ENCODE measurements at regions not wholly inside any gene's neighbourhood (a gene's known extent, or its start where the extent isn't known, plus 50 kb on each side); places are given as distances from the start of the nearest gene placed in this dataset.

DNA sequence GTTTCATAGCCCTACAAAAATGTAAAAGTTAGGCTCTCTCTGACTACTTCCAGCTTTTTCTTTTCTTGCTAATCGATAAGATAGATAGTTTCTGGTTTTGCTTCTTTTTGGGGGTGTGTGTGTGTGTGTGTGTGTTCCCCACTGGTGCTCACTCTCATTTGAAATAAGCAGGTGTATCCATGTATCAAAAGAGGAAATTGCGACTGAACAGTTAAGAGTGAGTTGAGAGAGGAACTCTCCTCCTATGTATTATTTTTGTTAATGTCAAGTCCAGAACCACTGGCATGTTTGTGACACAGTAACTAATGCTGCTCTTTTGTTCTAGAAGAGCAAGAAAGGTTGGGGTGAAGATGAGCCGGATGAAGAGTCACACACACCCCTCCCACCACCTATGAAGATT lies 96.7 kb upstream of the UMPS start:
- ChIA-PET CTCF (no interaction called here), POLR2A (no interaction called here)
- BruUV-seq (replicated peaks), result no TSS peak

DNA sequence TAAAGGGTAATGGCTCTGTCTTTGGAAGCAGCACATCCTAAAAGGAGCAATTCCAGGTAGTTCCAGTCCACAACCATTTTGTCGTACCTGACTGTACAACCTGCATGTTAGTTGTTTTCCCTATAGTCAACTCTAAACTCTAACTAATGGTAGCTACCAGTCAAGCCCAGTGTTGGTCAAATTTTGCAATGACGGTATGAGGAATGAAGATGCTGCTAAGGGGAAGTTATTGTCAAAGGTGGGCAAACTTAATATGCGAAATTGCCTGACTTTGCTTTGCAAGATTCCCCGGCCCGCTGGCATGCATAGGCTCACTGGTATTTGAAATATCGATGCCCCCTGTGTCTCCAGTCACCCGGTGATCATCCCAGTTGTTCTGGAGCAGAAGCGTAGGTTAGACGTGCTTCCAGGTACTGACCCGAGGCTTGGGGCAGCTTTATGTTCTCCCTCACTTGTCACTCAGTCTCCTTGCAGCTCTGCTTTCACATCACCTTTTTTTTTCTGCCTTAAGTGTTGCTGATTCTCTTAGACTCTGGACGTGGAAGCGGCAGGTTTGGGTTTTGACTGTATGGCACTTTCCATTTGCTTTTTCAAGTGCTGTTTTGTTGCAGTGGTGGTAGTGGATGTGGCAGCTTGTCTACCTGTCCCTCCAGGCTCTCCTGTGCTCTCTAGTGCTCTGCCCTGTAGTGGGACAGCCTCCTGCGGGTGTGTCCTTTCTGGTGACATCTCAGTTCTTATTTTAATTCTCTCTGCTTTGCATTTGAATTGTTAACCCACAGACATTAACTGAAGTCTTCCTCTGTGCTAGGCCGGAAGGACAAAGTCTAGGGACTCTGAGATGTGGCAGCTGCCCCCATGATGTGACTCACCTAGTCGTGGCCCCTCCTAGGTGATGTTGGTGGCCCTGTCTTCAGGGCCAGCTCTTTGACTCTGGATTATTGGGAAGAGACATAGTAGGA lies 95.8 kb upstream of the UMPS start:
- no peaks in the 10 kb centered on the region for H3K9me3 ChIP-seq (ENCODE audit: control insufficient read depth, insufficient read depth, low read depth, low read length)
- no peaks in the 10 kb centered on the region for H3K36me3 ChIP-seq (ENCODE audit: control insufficient read depth, insufficient read depth, low read length)
- H3K4me1 ChIP-seq (ENCODE audit: control insufficient read depth, insufficient read depth, low read length), result no peaks in the 10 kb centered on the region
- no TSS peak for BruUV-seq (replicated peaks)
- no peak overlapping the region for H3K4me3 ChIP-seq (ENCODE audit: low read depth in 2 of 2, low read length in 2 of 2)
- intact Hi-C loops (cut with micrococcal nuclease; ENCODE audit: unreplicated experiment), result no loop called here
- TF ChIP-seq POLR2AphosphoS5 (IDR thresholded peaks at IDR 0.05; ENCODE audit: low read depth, low read length), result no peak
- no peak for TF ChIP-seq TCF7L2 (IDR thresholded peaks at IDR 0.05; ENCODE audit: low read depth, low read length)
- no peak for TF ChIP-seq SIN3A (IDR thresholded peaks at IDR 0.05; ENCODE audit: borderline replicate concordance, insufficient read depth, low read depth, low read length)
- TF ChIP-seq, protein P1, sequence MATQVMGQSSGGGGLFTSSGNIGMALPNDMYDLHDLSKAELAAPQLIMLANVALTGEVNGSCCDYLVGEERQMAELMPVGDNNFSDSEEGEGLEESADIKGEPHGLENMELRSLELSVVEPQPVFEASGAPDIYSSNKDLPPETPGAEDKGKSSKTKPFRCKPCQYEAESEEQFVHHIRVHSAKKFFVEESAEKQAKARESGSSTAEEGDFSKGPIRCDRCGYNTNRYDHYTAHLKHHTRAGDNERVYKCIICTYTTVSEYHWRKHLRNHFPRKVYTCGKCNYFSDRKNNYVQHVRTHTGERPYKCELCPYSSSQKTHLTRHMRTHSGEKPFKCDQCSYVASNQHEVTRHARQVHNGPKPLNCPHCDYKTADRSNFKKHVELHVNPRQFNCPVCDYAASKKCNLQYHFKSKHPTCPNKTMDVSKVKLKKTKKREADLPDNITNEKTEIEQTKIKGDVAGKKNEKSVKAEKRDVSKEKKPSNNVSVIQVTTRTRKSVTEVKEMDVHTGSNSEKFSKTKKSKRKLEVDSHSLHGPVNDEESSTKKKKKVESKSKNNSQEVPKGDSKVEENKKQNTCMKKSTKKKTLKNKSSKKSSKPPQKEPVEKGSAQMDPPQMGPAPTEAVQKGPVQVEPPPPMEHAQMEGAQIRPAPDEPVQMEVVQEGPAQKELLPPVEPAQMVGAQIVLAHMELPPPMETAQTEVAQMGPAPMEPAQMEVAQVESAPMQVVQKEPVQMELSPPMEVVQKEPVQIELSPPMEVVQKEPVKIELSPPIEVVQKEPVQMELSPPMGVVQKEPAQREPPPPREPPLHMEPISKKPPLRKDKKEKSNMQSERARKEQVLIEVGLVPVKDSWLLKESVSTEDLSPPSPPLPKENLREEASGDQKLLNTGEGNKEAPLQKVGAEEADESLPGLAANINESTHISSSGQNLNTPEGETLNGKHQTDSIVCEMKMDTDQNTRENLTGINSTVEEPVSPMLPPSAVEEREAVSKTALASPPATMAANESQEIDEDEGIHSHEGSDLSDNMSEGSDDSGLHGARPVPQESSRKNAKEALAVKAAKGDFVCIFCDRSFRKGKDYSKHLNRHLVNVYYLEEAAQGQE (IDR thresholded peaks at IDR 0.05; ENCODE audit: insufficient read depth in 1 of 2, low read depth in 2 of 2, low read length in 1 of 2), result no peak
- TF ChIP-seq CTCF (IDR thresholded peaks at IDR 0.05), result no peak
- ChIA-PET POLR2A (no interaction called here), CTCF (no interaction called here)
- ATAC-seq (no peak), DNase-seq (ENCODE audit: low read depth, low spot score) (no peak)
- in situ Hi-C loops (cut with HindIII; ENCODE audit: low pct_unique_long_range_greater_than_20kb, low sequenced_read_pairs), result no loop called here
- H3K27ac ChIP-seq (ENCODE audit: low read length), result no peak overlapping the region
- peaks cover 37% of the 10 kb centered on the region for H3K27me3 ChIP-seq (ENCODE audit: control insufficient read depth, insufficient read depth, low read length)

More for the DNA sequence above, 96.7 kb upstream of the UMPS start:
- intact Hi-C loops (cut with micrococcal nuclease; ENCODE audit: unreplicated experiment), result no loop called here
- DNase-seq (ENCODE audit: low read depth, low spot score), result no peak
- no peaks in the 10 kb centered on the region for H3K9me3 ChIP-seq (ENCODE audit: control insufficient read depth, insufficient read depth, low read depth, low read length)
- H3K4me3 ChIP-seq (ENCODE audit: low read depth in 2 of 2, low read length in 2 of 2), result no peak overlapping the region
- no peak for ATAC-seq
- TF ChIP-seq SIN3A (IDR thresholded peaks at IDR 0.05; ENCODE audit: borderline replicate concordance, insufficient read depth, low read depth, low read length) (no peak), CTCF (IDR thresholded peaks at IDR 0.05) (no peak), TCF7L2 (IDR thresholded peaks at IDR 0.05; ENCODE audit: low read depth, low read length) (no peak)
- no peaks in the 10 kb centered on the region for H3K36me3 ChIP-seq (ENCODE audit: control insufficient read depth, insufficient read depth, low read length)
- in situ Hi-C loops (cut with HindIII; ENCODE audit: low pct_unique_long_range_greater_than_20kb, low sequenced_read_pairs), result no loop called here
- no peaks in the 10 kb centered on the region for H3K4me1 ChIP-seq (ENCODE audit: control insufficient read depth, insufficient read depth, low read length)
- peaks cover 37% of the 10 kb centered on the region for H3K27me3 ChIP-seq (ENCODE audit: control insufficient read depth, insufficient read depth, low read length)
- H3K27ac ChIP-seq (ENCODE audit: low read length), result no peak overlapping the region
